Activated T-helper 17 cell treated with anti-CD3 and anti-CD28 coated beads, Interleukin-2, amount 50 U/mL, for 72 hours (primary cell): ENCODE measurements at regions not wholly inside any gene's neighbourhood (a gene's known extent, or its start where the extent isn't known, plus 50 kb on each side); places are given as distances from the start of the nearest gene placed in this dataset.
"Not testable (repeated sequence)": the region's sequence is repeated elsewhere in the genome, so short reads cannot be mapped to it uniquely, and the experiment has no call there.

Experiments
- ATAC-seq: fragments of 150-1000 bp; cut with Tn5 transposase; replicated peaks from 2 replicates; pipeline ENCODE4 v1.10.0; 2021; ENCODE audit warnings: mild to moderate bottlenecking, moderate library complexity
- H3K27ac Mint-ChIP-seq: one replicate; pipeline ENCODE4 v1.8.0; 2022; ENCODE audit warnings: mixed read lengths
- H3K27me3 Mint-ChIP-seq: one replicate; pipeline ENCODE4 v1.8.0; 2022; ENCODE audit warnings: mixed read lengths
- H3K36me3 Mint-ChIP-seq: one replicate; pipeline ENCODE4 v1.8.0; 2022; ENCODE audit warnings: low read depth, mild to moderate bottlenecking, mixed read lengths
- H3K4me1 Mint-ChIP-seq: one replicate; pipeline ENCODE4 v1.8.0; 2022; ENCODE audit warnings: mixed read lengths
- H3K4me3 Mint-ChIP-seq: one replicate; pipeline ENCODE4 v1.8.0; 2022; ENCODE audit warnings: mild to moderate bottlenecking, mixed read lengths
- H3K9me3 Mint-ChIP-seq: one replicate; pipeline ENCODE4 v1.8.0; 2022; ENCODE audit warnings: mixed read lengths

DNA sequence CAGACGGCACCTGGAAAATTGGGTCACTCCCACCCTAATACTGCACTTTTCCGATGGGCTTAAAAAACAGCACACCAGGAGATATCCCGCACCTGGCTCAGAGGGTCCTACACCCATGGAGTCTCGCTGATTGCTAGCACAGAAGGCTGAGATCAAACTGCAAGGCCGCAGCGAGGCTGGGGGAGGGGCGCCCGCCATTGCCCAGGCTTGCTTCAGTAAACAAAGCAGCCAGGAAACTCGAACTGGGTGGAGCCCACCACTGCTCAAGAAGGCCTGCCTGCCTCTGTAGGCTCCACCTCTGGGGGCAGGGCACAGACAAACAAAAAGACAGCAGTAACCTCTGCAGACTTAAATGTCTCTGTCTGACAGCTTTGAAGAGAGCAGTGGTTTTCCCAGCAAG, 830.2 kb upstream of the GYPC start:
- H3K4me1 Mint-ChIP-seq, H3K27ac Mint-ChIP-seq, H3K9me3 Mint-ChIP-seq, ATAC-seq, H3K36me3 Mint-ChIP-seq, H3K27me3 Mint-ChIP-seq, H3K4me3 Mint-ChIP-seq: not testable (repeated sequence)

DNA sequence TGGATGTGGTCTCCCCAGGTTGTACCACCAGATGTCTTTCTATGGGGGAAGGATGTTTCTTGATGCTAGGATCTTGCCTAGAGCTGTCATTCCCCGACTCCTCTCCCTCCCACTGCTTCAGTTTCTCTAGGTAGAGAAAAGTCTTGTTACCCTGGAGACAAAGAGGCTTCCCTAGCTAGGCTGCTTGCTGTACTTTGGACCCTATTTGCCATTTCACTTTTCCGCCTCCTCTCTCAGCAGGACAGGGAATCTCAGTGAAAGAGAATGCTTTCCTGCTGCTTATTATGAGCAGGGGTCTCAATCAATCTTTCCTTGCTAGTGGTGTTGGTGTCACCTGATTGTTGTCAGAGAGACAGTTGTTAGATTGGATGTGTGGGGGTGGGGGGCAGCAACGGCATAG, 818.8 kb upstream of the GYPC start:
- no peaks in the 10 kb centered on the region for H3K27me3 Mint-ChIP-seq
- no peak overlapping the region for H3K4me3 Mint-ChIP-seq
- H3K4me1 Mint-ChIP-seq = no peaks in the 10 kb centered on the region

DNA sequence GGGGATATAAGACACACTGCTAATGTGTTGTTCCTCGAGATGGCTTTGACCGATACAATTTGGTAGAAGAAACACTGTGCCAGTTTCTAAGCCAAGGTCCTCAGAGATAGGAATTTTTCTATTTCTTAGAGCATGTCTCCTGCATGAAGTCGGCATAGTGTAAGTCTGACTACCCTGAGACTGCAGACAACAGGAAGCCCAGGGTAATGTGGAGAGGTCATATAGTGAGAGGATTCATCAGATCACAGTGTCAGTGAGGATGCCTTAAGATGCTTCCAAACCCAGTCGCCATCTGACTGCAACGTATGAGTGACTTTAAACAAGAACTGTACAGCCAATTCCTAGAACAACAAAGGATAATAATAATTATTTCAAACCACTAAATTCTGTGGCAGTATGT, 818.3 kb upstream of the GYPC start:
- Mint-ChIP-seq H3K9me3 (peaks cover 3% of the 10 kb centered on the region), H3K4me3 (no peak overlapping the region), H3K36me3 (no peaks in the 10 kb centered on the region), H3K4me1 (no peaks in the 10 kb centered on the region), H3K27ac (no peak overlapping the region), H3K27me3 (no peaks in the 10 kb centered on the region)
- no peak for ATAC-seq

More for the DNA sequence above, 818.8 kb upstream of the GYPC start:
- no peaks in the 10 kb centered on the region for H3K36me3 Mint-ChIP-seq
- peaks cover 3% of the 10 kb centered on the region for H3K9me3 Mint-ChIP-seq
- no peak for ATAC-seq
- H3K27ac Mint-ChIP-seq = no peak overlapping the region

DNA sequence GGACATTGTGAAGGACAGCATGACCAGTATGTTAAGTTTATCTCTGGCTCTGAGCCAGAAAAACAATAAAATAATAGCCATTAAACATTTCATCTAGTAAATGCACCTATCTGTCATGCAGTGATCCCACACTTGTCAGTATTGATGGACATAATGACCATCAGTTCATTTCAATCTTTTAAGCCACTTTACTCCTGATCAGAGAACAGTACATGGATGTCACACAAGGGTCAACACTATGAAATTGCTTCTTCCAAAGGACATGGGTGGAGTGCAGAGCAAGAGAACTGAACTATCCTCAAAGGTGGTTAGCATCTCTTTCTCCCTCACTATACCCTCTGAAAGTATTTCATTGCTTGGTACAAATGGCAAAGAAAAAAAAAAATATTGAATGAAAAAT, 816.0 kb upstream of the GYPC start:
- no peaks in the 10 kb centered on the region for H3K27me3 Mint-ChIP-seq
- H3K4me1 Mint-ChIP-seq = no peaks in the 10 kb centered on the region
- no peak overlapping the region for H3K27ac Mint-ChIP-seq
- no peak overlapping the region for H3K4me3 Mint-ChIP-seq
- no peak for ATAC-seq
- H3K9me3 Mint-ChIP-seq = peaks cover 3% of the 10 kb centered on the region
- no peaks in the 10 kb centered on the region for H3K36me3 Mint-ChIP-seq

DNA sequence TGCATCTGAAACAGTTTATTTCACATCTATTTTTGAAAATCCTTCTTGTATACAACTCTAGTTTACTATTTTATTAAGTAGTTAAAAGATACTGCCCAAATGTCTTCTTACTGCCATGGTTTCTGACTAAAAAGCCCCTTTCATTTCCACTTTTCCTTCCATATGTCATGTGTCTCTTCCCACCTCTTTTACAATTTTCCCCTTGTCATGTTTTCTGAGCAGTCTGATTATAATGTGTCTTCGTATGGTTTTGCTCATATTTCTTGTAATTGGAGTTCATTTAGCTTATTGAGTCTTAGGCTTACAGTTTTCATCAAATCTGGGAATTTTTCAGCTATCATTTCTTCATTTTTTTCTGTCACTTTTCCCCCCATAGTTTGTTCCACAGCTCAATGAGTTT, 813.9 kb upstream of the GYPC start:
- H3K36me3 Mint-ChIP-seq = no peaks in the 10 kb centered on the region
- H3K4me1 Mint-ChIP-seq = no peaks in the 10 kb centered on the region
- H3K4me3 Mint-ChIP-seq = no peak overlapping the region
- no peak for ATAC-seq
- peaks cover 8% of the 10 kb centered on the region for H3K9me3 Mint-ChIP-seq
- H3K27ac Mint-ChIP-seq = no peak overlapping the region
- H3K27me3 Mint-ChIP-seq = no peaks in the 10 kb centered on the region

DNA sequence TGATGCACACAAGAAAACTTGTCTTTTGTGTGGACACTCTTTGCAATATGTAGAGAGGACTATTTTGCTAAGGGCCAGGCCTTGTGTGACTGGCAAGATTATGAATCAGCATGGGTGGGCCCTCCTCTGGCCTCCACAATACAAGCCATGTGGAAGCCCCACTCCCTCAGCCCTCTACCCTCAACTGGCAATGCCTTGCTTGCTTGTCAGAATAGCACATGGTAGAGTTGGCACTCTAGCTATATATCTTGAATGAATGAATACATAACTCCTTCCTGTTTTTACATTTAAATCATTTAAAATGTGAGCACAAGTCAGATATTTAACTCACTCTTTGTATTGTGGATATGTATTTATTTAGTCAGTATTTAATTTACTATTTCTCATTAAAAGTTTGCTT, 805.4 kb upstream of the GYPC start:
- Mint-ChIP-seq H3K27ac (no peak overlapping the region), H3K4me1 (no peaks in the 10 kb centered on the region), H3K36me3 (no peaks in the 10 kb centered on the region), H3K4me3 (no peak overlapping the region), H3K9me3 (peaks cover 13% of the 10 kb centered on the region), H3K27me3 (peaks cover 4% of the 10 kb centered on the region)
- no peak for ATAC-seq

DNA sequence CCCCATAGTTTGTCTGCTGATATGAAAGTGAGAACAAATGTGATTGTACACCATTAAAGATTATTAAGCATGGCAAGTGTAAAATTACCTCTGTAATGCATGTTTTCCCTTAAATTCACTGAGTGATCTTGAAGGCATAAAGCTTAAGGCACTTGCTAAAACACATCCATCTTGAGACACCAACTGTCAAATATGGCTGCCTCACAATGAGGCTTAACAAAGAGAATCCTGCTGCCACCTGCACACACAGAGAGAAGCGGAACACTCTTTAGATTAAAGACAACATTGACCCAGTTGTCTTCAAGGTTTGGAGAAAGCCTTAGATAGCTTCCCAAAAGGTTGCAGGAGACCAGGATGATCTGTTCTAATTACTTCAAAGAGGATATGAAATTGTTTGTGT, 803.6 kb upstream of the GYPC start:
- no peak for ATAC-seq
- Mint-ChIP-seq H3K4me1 (no peaks in the 10 kb centered on the region), H3K4me3 (no peak overlapping the region), H3K27ac (no peak overlapping the region), H3K27me3 (peaks cover 4% of the 10 kb centered on the region), H3K36me3 (no peaks in the 10 kb centered on the region), H3K9me3 (peaks cover 8% of the 10 kb centered on the region)

DNA sequence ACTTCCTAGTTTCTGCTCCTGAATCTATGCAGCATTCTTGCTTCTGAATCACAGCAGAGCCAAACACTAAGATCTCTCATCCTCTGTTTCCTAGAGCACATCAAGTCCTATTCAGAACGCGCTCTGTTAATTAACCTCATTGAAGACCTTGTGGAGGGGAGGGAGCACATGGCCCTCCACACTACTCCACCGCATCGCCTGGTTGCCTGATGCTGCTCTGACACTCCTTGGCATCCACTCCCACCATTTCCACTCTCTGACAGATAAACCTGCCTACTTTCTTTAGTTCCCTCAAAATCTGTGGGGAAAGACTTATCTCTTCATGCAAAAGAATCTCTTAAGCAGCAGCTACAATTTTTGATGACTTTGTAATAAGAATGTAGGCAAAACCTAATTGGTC, 802.3 kb upstream of the GYPC start:
- H3K4me1 Mint-ChIP-seq = no peaks in the 10 kb centered on the region
- no peak overlapping the region for H3K27ac Mint-ChIP-seq
- ATAC-seq = no peak
- no peak overlapping the region for H3K4me3 Mint-ChIP-seq
- H3K9me3 Mint-ChIP-seq = peaks cover 8% of the 10 kb centered on the region
- peaks cover 4% of the 10 kb centered on the region for H3K27me3 Mint-ChIP-seq
- no peaks in the 10 kb centered on the region for H3K36me3 Mint-ChIP-seq

DNA sequence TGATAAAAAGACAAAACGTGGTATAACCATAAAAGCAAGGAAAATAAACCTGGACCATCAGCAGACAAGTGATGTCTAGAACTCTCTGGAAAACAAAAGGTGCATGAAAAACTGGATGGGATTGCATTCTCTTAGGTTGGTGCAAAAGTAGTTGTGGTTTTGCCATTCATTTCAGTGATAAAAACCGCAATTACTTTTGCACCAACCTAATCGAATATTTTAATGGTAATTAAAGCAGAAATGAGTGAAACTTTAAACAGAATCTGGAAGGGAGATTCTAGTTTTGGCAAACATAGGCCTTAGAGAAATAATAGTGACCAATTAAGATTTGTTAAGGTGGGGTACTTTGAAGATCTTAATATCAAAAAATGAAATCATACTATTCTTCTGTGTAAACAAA, 800.8 kb upstream of the GYPC start:
- Mint-ChIP-seq H3K4me1 (no peaks in the 10 kb centered on the region), H3K27me3 (peaks cover 4% of the 10 kb centered on the region), H3K4me3 (no peak overlapping the region), H3K27ac (no peak overlapping the region), H3K9me3 (peaks cover 8% of the 10 kb centered on the region), H3K36me3 (no peaks in the 10 kb centered on the region)
- no peak for ATAC-seq

DNA sequence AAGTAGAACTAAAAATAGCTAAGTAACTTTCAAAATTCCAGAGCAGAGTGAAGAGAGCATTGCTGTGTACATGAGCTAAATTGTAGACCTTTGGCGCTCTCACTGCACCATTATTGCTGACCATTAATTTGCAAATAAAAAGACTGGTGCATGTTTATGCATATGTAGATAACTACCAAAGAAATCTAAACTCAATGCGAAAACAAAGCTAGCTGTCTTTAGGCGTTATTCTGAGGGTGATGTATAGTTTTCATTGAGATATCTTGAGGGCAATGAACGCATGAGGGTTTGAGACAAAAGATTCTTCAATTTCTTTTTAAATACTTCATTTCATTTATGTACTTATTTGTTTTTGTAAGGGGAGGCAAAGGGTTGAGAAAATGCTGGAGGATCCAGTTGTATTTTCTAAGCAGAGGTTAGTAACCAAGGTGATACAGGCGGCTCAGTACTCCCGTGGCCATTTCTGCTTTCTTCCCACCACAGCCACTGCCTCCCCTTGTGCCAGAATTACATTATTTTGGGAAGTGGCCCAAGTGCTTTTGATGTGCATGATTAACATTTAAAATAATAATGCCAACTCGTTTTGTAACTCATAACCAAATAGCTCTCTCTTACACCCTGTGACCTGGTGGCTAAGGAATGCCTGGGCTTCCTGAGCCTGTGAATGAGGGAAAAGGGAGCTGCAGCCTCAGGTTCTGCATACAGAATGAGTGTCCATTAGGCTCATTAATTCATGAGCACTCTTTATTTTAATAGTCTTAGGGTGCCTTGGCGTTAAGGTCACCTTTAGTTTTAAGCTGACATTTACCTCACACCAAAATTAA, 797.8 kb upstream of the GYPC start:
- peaks cover 8% of the 10 kb centered on the region for H3K9me3 Mint-ChIP-seq
- H3K4me1 Mint-ChIP-seq = no peaks in the 10 kb centered on the region
- ATAC-seq = no peak
- H3K27me3 Mint-ChIP-seq = peaks cover 4% of the 10 kb centered on the region
- no peak overlapping the region for H3K27ac Mint-ChIP-seq
- H3K4me3 Mint-ChIP-seq = no peak overlapping the region
- H3K36me3 Mint-ChIP-seq = no peaks in the 10 kb centered on the region

DNA sequence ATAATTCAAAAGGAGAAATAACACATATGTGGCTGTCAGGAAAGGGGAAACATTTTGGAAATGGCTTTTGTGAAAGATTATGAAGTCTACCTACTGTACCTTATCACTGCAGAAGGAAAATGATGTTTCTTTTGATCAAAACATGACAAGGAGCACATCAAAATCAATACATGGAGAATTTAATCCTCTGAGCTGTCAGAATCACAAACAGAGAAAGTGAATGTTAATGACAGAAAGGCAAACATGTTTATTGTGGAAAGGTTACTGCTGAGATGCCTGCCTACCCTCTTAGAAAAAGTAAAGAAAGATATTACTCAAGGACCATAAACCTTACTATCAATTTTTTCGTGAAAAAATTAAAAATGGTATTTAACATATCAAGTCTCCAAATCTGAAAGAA, 794.5 kb upstream of the GYPC start:
- no peaks in the 10 kb centered on the region for H3K36me3 Mint-ChIP-seq
- H3K9me3 Mint-ChIP-seq = no peaks in the 10 kb centered on the region
- no peak overlapping the region for H3K27ac Mint-ChIP-seq
- no peaks in the 10 kb centered on the region for H3K4me1 Mint-ChIP-seq
- ATAC-seq = no peak
- no peak overlapping the region for H3K4me3 Mint-ChIP-seq
- no peaks in the 10 kb centered on the region for H3K27me3 Mint-ChIP-seq

DNA sequence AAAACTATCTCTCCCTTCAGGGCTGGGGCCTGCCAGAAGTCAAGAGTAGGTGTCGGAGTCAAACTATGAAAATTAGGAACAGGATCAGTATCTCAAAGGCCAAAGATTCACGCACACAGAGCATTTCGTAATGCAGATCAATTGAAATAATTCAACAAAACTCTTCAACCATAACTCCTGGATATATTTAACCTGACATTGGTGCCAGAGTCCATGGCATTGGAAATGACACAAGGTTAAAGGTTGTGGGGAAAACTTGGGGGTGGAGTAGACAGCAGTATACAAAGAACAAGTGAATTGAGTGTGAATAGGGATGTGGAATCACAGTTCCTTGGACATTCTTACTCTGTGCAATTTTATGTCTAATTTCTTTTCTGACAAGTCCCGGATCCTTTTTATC, 788.0 kb upstream of the GYPC start:
- Mint-ChIP-seq H3K27me3 (no peaks in the 10 kb centered on the region), H3K4me1 (no peaks in the 10 kb centered on the region), H3K4me3 (no peak overlapping the region), H3K27ac (no peak overlapping the region), H3K9me3 (peaks cover 4% of the 10 kb centered on the region), H3K36me3 (no peaks in the 10 kb centered on the region)
- ATAC-seq = no peak

DNA sequence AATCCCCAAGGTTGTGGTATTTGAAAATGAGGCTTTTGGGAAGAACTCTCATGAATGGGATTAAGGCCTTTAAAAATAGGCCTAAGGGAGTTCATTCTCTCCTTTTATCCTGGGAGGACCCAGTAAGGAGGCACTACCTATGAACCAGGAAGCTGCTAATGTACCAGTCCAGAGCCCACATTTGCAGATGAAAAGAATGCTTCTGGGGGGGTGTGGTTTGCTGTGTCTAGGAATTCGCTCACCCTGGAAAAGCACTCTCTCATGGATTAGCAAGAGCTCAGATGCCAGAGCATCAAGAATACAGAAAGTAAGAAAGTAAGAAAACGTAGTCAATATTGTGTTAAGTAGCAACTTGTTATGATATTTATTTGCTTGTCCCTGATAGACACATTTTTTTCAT, 785.7 kb upstream of the GYPC start:
- no peaks in the 10 kb centered on the region for H3K27me3 Mint-ChIP-seq
- H3K4me3 Mint-ChIP-seq = no peak overlapping the region
- no peak for ATAC-seq
- H3K9me3 Mint-ChIP-seq = peaks cover 4% of the 10 kb centered on the region
- no peaks in the 10 kb centered on the region for H3K36me3 Mint-ChIP-seq
- H3K27ac Mint-ChIP-seq = no peak overlapping the region
- H3K4me1 Mint-ChIP-seq = no peaks in the 10 kb centered on the region

DNA sequence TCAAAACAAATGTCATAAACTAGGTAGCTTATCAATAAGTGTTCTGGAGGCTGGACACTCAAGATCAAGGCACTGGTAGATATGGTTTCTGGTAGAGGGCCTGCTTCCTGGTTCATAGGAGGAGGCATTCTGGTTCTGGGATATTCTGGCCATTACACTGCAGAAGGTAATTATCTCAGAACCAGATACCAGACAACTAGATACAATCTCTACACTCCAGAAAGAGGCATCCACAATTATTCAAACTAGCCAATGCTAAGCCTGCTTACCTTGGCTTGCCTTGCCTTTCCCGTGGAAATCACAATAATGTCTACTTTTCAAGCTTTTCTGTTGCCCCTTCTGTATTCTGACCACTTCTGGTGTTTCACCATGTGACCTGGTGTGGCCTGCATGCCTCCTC, 785.2 kb upstream of the GYPC start:
- no peak overlapping the region for H3K27ac Mint-ChIP-seq
- peaks cover 4% of the 10 kb centered on the region for H3K9me3 Mint-ChIP-seq
- H3K36me3 Mint-ChIP-seq = no peaks in the 10 kb centered on the region
- no peak overlapping the region for H3K4me3 Mint-ChIP-seq
- no peaks in the 10 kb centered on the region for H3K27me3 Mint-ChIP-seq
- ATAC-seq = no peak
- H3K4me1 Mint-ChIP-seq = no peaks in the 10 kb centered on the region

DNA sequence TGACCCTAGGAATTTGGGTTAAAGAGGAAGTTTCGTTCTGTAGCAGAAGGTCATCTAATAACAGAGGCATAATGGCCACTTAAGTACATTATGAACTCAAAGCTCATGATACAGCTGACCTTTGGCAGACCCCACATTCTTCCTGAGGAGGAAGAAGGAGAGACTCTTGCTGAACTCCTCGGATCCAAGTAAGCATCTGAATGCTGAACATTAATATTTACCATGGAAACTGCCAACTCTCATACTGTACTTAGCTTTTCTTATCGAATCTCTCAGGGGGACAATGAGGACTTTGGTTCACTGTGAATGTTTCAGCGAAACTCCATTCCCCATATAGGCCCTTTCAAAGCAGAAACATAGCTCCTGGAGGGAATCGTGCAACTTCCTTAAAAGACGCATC, 781.4 kb upstream of the GYPC start:
- Mint-ChIP-seq H3K9me3 (peaks cover 8% of the 10 kb centered on the region), H3K4me3 (no peak overlapping the region), H3K36me3 (no peaks in the 10 kb centered on the region), H3K27ac (no peak overlapping the region), H3K27me3 (no peaks in the 10 kb centered on the region), H3K4me1 (no peaks in the 10 kb centered on the region)
- no peak for ATAC-seq

DNA sequence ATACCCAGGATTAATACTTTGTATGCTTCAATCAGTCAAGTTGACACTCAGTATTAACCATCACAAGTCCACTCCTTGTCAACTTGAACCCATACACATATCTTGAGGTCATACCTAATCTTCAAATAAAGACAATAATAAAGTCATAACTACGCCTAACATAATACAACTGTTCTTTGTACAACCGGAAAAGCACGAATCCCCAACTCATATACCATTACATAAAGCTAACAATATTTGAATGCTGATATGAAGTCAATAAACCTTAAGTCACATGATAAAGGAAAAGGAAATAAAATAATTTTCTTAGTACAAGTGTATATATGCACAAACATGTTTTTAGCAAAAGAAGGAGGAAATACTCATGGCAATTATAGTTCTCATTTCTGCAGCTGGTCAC, 770.6 kb upstream of the GYPC start:
- H3K4me1 Mint-ChIP-seq = no peaks in the 10 kb centered on the region
- ATAC-seq = no peak
- H3K27ac Mint-ChIP-seq = no peak overlapping the region
- no peak overlapping the region for H3K4me3 Mint-ChIP-seq
- no peaks in the 10 kb centered on the region for H3K27me3 Mint-ChIP-seq
- no peaks in the 10 kb centered on the region for H3K36me3 Mint-ChIP-seq
- peaks cover 4% of the 10 kb centered on the region for H3K9me3 Mint-ChIP-seq
